Glomerular endothelial cell (primary cell): ENCODE measurements at regions not wholly inside any gene's neighbourhood (a gene's known extent, or its start where the extent isn't known, plus 50 kb on each side); places are given as distances from the start of the nearest gene placed in this dataset.
"Not testable (repeated sequence)": the region's sequence is repeated elsewhere in the genome, so short reads cannot be mapped to it uniquely, and the experiment has no call there.

Experiments
- DNase-seq: peaks from one replicate; pipeline ENCODE4 v3.0.0-alpha.2; 2011; ENCODE audit warnings: low read depth, low spot score; ENCODE audit errors: extremely low read depth

GRCh38 chr1:232123775-232124659 lies 497.4 kb downstream of the DISC1 start:
- peak; percentile 3 for DNase-seq

GRCh38 chr1:232117903-232118302 lies 491.3 kb downstream of the DISC1 start:
- DNase-seq: not testable (repeated sequence)

- DNase-seq: no peak
These were observed 488.4 kb downstream of the DISC1 start for GRCh38 chr1:232114985-232115384.

- no peak for DNase-seq
These were observed 485.5 kb downstream of the DISC1 start for GRCh38 chr1:232112076-232112475.

GRCh38 chr1:232111611-232112010 lies 485.0 kb downstream of the DISC1 start:
- no peak for DNase-seq

- no peak for DNase-seq
These were observed 483.9 kb downstream of the DISC1 start for GRCh38 chr1:232110281-232111090.

GRCh38 chr1:232109391-232109790 lies 482.8 kb downstream of the DISC1 start:
- DNase-seq: no peak

- no peak for DNase-seq
These were observed 482.0 kb downstream of the DISC1 start for GRCh38 chr1:232108598-232108997.

GRCh38 chr1:232106415-232106814 lies 479.8 kb downstream of the DISC1 start:
- DNase-seq: no peak

- no peak for DNase-seq
These were observed 479.0 kb downstream of the DISC1 start for GRCh38 chr1:232105561-232105960.

- no peak for DNase-seq
These were observed 474.6 kb downstream of the DISC1 start for GRCh38 chr1:232101231-232101630.

- DNase-seq: no peak
These were observed 470.2 kb downstream of the DISC1 start for GRCh38 chr1:232096751-232097150.
